ENCODE measurements at regions not wholly inside any gene's neighbourhood (a gene's known extent, or its start where the extent isn't known, plus 50 kb on each side); places are given as distances from the start of the nearest gene placed in this dataset.
"Not testable (repeated sequence)": the region's sequence is repeated elsewhere in the genome, so short reads cannot be mapped to it uniquely, and the experiment has no call there.

- H3K4me1 Mint-ChIP-seq, result no peaks in the 10 kb centered on the region
- peaks cover 6 to 10% of the 10 kb centered on the region in 2 donors for H3K9me3 Mint-ChIP-seq
- no peak overlapping the region for H3K27ac Mint-ChIP-seq
- H3K4me3 Mint-ChIP-seq, result no peak overlapping the region
- no peak for DNase-seq
- no peaks in the 10 kb centered on the region for H3K27me3 Mint-ChIP-seq
- no peak for ATAC-seq
Measured at GRCh38 chr5:12936221-12936620, 1008.3 kb downstream of the DNAH5 start.

DNA sequence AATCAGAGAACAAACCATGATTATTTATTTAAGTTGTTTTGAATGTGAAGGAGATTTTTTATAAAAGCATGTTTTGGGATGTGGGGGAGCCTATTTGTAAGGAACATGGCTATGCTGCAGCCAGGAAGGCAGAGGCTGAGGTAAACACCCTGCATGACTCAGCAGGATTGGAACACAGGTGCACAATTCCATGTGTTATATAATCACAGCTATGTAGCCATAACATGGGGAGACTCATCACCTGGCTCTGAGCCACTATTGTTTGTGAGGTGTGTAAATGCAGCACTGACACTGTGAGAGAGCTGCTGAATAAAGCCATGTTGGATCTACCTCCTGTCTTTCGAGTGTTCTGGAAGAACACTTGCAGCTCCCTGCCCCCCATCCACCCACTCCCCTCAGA lies 1009.8 kb downstream of the DNAH5 start:
- H3K4me3 Mint-ChIP-seq, result no peak overlapping the region

GRCh38 chr5:12920527-12920926 lies 1016.3 kb upstream of the CTNND2 start:
- Mint-ChIP-seq H3K4me3 (no peak overlapping the region), H3K4me1 (no peaks in the 10 kb centered on the region), H3K9me3 (peaks cover 6 to 29% of the 10 kb centered on the region in 2 donors), H3K27me3 (no peaks in the 10 kb centered on the region), H3K27ac (no peak overlapping the region)
- ATAC-seq (no peak), DNase-seq (no peak)

More for the DNA sequence above, 1009.8 kb downstream of the DNAH5 start:
- Mint-ChIP-seq H3K9me3 (peaks cover 9 to 10% of the 10 kb centered on the region in 2 donors), H3K27ac (peak overlapping the region in 1 of 2 donors; percentile 67), H3K4me1 (no peaks in the 10 kb centered on the region), H3K27me3 (no peaks in the 10 kb centered on the region)
- ATAC-seq, result no peak
- no peak for DNase-seq

- Mint-ChIP-seq H3K27me3 (no peaks in the 10 kb centered on the region), H3K27ac (no peak overlapping the region), H3K4me1 (no peaks in the 10 kb centered on the region), H3K9me3 (peaks cover 0 to 12% of the 10 kb centered on the region in 2 donors), H3K4me3 (no peak overlapping the region)
- DNase-seq (no peak), ATAC-seq (no peak)
Measured at GRCh38 chr5:12911156-12911555, 1006.9 kb upstream of the CTNND2 start.

DNA sequence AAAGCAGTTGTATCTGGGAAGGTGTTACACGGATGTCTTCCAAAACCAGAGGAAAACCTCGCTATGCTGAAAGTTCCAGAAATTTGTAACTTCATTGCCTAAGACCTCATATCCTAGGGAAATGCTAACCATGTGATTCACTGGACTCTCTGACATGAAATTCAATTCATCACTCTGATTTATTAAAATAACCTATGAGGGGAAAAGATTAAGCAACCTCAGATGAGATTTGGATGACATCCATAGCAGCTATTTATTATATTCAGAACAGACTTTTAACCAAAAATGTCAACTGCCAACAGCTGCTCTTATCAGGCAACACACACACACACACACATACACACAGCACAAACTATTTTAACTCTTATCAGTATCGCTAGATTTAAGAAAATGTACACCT lies 1006.4 kb upstream of the CTNND2 start:
- no peak overlapping the region for H3K27ac Mint-ChIP-seq
- peaks cover 3 to 12% of the 10 kb centered on the region in 2 donors for H3K9me3 Mint-ChIP-seq
- H3K27me3 Mint-ChIP-seq, result no peaks in the 10 kb centered on the region
- H3K4me3 Mint-ChIP-seq, result no peak overlapping the region
- DNase-seq (no peak), ATAC-seq (no peak)
- H3K4me1 Mint-ChIP-seq, result no peaks in the 10 kb centered on the region

DNA sequence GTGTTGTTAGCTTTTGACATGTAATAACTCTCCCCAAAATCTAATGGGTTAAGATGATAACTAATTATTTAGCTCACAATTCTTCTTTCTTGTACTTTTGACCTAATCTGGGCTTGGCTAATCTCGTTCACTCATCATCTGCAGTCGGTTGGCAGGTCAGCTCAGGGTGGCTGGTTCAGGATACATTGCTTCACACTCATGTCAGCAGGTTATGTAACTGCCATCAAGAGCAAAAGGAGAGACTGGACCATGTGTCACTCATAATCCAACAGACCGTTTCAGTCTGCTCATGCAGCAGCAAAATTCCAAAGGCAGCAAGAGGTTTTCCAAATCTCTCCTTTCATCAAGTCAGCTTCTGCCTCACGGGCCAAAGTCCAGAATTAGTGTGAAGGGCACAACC lies 998.4 kb upstream of the CTNND2 start:
- no peaks in the 10 kb centered on the region for H3K27me3 Mint-ChIP-seq
- peaks cover 9 to 20% of the 10 kb centered on the region in 2 donors for H3K9me3 Mint-ChIP-seq
- H3K27ac Mint-ChIP-seq, result no peak overlapping the region
- no peak overlapping the region for H3K4me3 Mint-ChIP-seq
- H3K4me1 Mint-ChIP-seq, result no peaks in the 10 kb centered on the region
- DNase-seq, result no peak
- no peak for ATAC-seq

DNA sequence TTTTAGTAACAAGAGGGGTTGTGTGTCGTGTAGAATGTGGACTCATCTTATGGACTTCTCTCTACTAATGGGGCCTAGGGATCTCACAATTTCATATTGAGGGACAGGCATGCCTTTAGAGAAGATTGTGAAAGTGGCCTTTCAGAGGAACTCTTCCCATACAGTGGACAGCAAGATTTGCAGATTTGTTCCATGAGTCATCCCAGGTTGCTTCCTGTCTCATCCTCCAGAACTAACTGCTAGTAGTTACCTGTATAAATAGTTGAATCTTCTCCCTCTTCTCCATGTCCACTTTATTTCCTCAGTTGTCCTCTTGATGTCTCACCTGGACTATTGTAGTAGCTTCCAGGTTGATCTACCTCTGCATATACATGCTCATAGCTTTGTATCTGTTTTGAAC lies 997.5 kb upstream of the CTNND2 start:
- ATAC-seq (no peak), DNase-seq (no peak)
- no peaks in the 10 kb centered on the region for H3K27me3 Mint-ChIP-seq
- no peaks in the 10 kb centered on the region for H3K4me1 Mint-ChIP-seq
- no peak overlapping the region for H3K27ac Mint-ChIP-seq
- H3K9me3 Mint-ChIP-seq, result peaks cover 9 to 22% of the 10 kb centered on the region in 2 donors
- no peak overlapping the region for H3K4me3 Mint-ChIP-seq

- no peak for DNase-seq
- H3K27ac Mint-ChIP-seq, result no peak overlapping the region
- H3K4me1 Mint-ChIP-seq, result no peaks in the 10 kb centered on the region
- ATAC-seq, result no peak
- H3K9me3 Mint-ChIP-seq, result peaks cover 6 to 15% of the 10 kb centered on the region in 2 donors
- H3K27me3 Mint-ChIP-seq, result no peaks in the 10 kb centered on the region
- no peak overlapping the region for H3K4me3 Mint-ChIP-seq
Measured at GRCh38 chr5:12896086-12896485, 991.8 kb upstream of the CTNND2 start.

DNA sequence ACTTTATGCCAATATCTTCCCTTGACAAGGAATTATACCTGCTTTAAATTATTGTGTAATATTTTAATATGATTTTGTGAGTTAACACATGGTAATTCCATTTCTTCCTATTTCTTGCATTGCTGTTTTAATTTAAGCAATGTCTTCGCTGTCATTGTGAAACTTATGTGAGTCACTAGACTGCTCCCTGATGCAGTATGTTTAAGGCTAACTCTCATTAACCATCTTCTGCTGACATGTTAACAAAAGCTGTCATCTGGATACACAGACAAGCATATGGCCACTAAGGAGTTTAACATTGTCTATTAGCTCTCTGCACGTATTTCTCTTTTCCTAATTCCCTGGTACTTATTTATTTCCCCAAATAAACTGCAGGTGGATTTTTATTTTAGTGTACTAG lies 980.8 kb upstream of the CTNND2 start:
- no peak for ATAC-seq
- Mint-ChIP-seq H3K4me3 (no peak overlapping the region), H3K4me1 (no peaks in the 10 kb centered on the region), H3K9me3 (peaks cover 13 to 21% of the 10 kb centered on the region in 2 donors), H3K27ac (no peak overlapping the region), H3K27me3 (no peaks in the 10 kb centered on the region)
- no peak for DNase-seq

DNA sequence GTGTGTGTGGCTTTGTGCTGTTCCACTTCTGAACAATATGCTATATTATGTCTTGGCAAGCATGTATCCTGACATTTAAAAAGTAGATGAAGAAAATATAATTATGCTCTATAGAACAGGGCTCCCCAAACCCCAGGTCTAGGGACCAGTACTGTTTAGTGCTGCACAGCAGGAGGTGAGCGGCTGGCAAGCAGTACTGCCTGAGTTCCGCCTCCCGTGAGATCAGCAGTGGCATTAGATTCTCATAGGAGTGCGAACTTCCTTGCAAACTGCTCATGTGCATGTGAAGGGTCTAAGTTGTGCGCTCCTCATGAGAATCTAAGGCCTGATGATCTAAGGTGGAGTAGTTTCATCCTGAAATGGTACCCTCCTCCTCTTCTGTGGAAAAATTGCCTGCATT lies 979.1 kb upstream of the CTNND2 start:
- DNase-seq (no peak), ATAC-seq (no peak)
- Mint-ChIP-seq H3K27me3 (no peaks in the 10 kb centered on the region), H3K4me3 (no peak overlapping the region), H3K9me3 (peaks cover 13 to 21% of the 10 kb centered on the region in 2 donors), H3K27ac (no peak overlapping the region), H3K4me1 (no peaks in the 10 kb centered on the region)

- DNase-seq, result no peak
- ATAC-seq, result no peak
- H3K4me1 Mint-ChIP-seq, result no peaks in the 10 kb centered on the region
- no peaks in the 10 kb centered on the region for H3K27me3 Mint-ChIP-seq
- peak overlapping the region; percentile 33 to 35 for H3K27ac Mint-ChIP-seq
- H3K9me3 Mint-ChIP-seq, result peaks cover 10 to 12% of the 10 kb centered on the region in 2 donors
- H3K4me3 Mint-ChIP-seq, result no peak overlapping the region
Measured at GRCh38 chr5:12876541-12877298, 972.5 kb upstream of the CTNND2 start.

- Mint-ChIP-seq H3K27me3 (no peaks in the 10 kb centered on the region), H3K27ac (peak overlapping the region in 1 of 2 donors; percentile 72), H3K4me1 (no peaks in the 10 kb centered on the region), H3K4me3 (no peak overlapping the region), H3K9me3 (peaks cover 6% of the 10 kb centered on the region in 2 donors)
- ATAC-seq (no peak), DNase-seq (no peak)
Measured at GRCh38 chr5:12870872-12871539, 966.8 kb upstream of the CTNND2 start.

- DNase-seq, result no peak
- Mint-ChIP-seq H3K4me3 (no peak overlapping the region), H3K27me3 (no peaks in the 10 kb centered on the region), H3K9me3 (peaks cover 0 to 8% of the 10 kb centered on the region in 2 donors), H3K27ac (no peak overlapping the region), H3K4me1 (no peaks in the 10 kb centered on the region)
- no peak for ATAC-seq
Measured at GRCh38 chr5:12865529-12865928, 961.3 kb upstream of the CTNND2 start.

- DNase-seq (no peak), ATAC-seq (no peak)
- Mint-ChIP-seq H3K27ac (no peak overlapping the region), H3K4me3 (no peak overlapping the region), H3K4me1 (no peaks in the 10 kb centered on the region), H3K27me3 (no peaks in the 10 kb centered on the region), H3K9me3 (peaks cover 9 to 26% of the 10 kb centered on the region in 2 donors)
Measured at GRCh38 chr5:12861886-12862654, 957.8 kb upstream of the CTNND2 start.

- H3K27me3 Mint-ChIP-seq, H3K4me3 Mint-ChIP-seq, ATAC-seq, H3K27ac Mint-ChIP-seq, H3K4me1 Mint-ChIP-seq, DNase-seq: not testable (repeated sequence)
- H3K9me3 Mint-ChIP-seq, result peaks cover 21 to 41% of the 10 kb centered on the region in 2 donors
Measured at GRCh38 chr5:12856105-12856504, 951.9 kb upstream of the CTNND2 start.

DNA sequence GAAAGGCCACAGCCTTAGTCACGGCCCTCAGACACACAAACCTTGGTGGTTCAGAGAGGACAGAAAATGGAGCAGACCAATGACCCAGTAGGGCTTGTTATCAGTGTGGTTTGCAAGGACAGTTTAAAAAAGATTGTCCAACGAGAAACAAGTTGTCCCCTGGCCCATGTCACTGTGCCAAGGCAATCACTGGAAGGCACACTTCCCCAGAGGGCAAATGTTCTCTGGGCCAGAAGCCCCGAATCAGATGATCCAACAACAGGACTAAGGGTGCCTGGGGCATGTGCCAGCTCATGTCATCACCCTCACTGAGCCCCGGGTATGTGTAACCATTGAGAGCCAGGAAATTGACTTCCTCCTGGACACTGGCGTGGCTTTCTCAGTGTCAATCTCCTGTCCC lies 950.1 kb upstream of the CTNND2 start:
- Mint-ChIP-seq H3K9me3 (peaks cover 17 to 37% of the 10 kb centered on the region in 2 donors), H3K4me3 (no peak overlapping the region), H3K27me3 (no peaks in the 10 kb centered on the region), H3K4me1 (no peaks in the 10 kb centered on the region), H3K27ac (no peak overlapping the region)
- no peak for ATAC-seq
- no peak for DNase-seq

Data from stimulated activated naive CD8-positive, alpha-beta T cell treated with anti-CD3 and anti-CD28 coated beads, Interleukin-15, amount 100 ng/mL, for 72 hours (primary cell).